ENCODE measurements at regions not wholly inside any gene's neighbourhood (a gene's known extent, or its start where the extent isn't known, plus 50 kb on each side); places are given as distances from the start of the nearest gene placed in this dataset.

- no peaks in the 10 kb centered on the region for H3K36me3 ChIP-seq
- peaks cover 0 to 15% (median 6%) of the 10 kb centered on the region in 4 donors for H3K4me1 ChIP-seq
- no peaks in the 10 kb centered on the region for H3K9me3 ChIP-seq
- TF ChIP-seq POLR2AphosphoS5 (IDR thresholded peaks at IDR 0.05) (no peak), CTCF (IDR thresholded peaks at IDR 0.05) (no peak), POLR2A (IDR thresholded peaks at IDR 0.05) (no peak), EP300 (IDR thresholded peaks at IDR 0.05) (no peak)
- H3K27ac ChIP-seq: no peak overlapping the region
- H3K4me3 ChIP-seq: no peak overlapping the region
- 67 to 84% methylated on average over 8 to 10 of the region's 12 CpGs for WGBS, 2 donors
- peak; percentile 13 to 34 for ATAC-seq (ENCODE audit: low FRiP score in 2 of 2)
- peak in 1 of 2 donors; percentile 56 for DNase-seq
- no peaks in the 10 kb centered on the region for H3K27me3 ChIP-seq
Measured at GRCh38 chr13:20340136-20340758, 108.1 kb upstream of the GJB6 start.

GRCh38 chr13:20337884-20338551 lies 105.9 kb upstream of the GJB6 start:
- Histone ChIP-seq H3K27ac (no peak overlapping the region), H3K9me3 (no peaks in the 10 kb centered on the region), H3K4me3 (no peak overlapping the region), H3K27me3 (no peaks in the 10 kb centered on the region), H3K36me3 (no peaks in the 10 kb centered on the region), H3K4me1 (peaks cover 0 to 6% (median 2%) of the 10 kb centered on the region in 4 donors)
- WGBS, 2 donors: 80 to 88% methylated on average over 5 of the region's 5 CpGs
- TF ChIP-seq POLR2A (IDR thresholded peaks at IDR 0.05) (no peak), POLR2AphosphoS5 (IDR thresholded peaks at IDR 0.05) (no peak), CTCF (IDR thresholded peaks at IDR 0.05) (no peak), EP300 (IDR thresholded peaks at IDR 0.05) (no peak)
- DNase-seq (no peak), ATAC-seq (ENCODE audit: low FRiP score in 2 of 2) (peak in 1 of 2 donors; percentile 62)

GRCh38 chr13:20336761-20337160 lies 104.6 kb upstream of the GJB6 start:
- H3K4me3 ChIP-seq: no peak overlapping the region
- no peak for ATAC-seq (ENCODE audit: low FRiP score in 2 of 2)
- H3K4me1 ChIP-seq: peaks cover 0 to 6% (median 2%) of the 10 kb centered on the region in 4 donors
- 79 to 84% methylated on average over 4 of the region's 4 CpGs for WGBS, 2 donors
- H3K9me3 ChIP-seq: no peaks in the 10 kb centered on the region
- no peak overlapping the region for H3K27ac ChIP-seq
- TF ChIP-seq CTCF (IDR thresholded peaks at IDR 0.05) (no peak), POLR2AphosphoS5 (IDR thresholded peaks at IDR 0.05) (no peak), POLR2A (IDR thresholded peaks at IDR 0.05) (no peak), EP300 (IDR thresholded peaks at IDR 0.05) (no peak)
- no peaks in the 10 kb centered on the region for H3K27me3 ChIP-seq
- H3K36me3 ChIP-seq: no peaks in the 10 kb centered on the region
- no peak for DNase-seq

GRCh38 chr13:20334309-20334708 lies 102.2 kb upstream of the GJB6 start:
- H3K4me3 ChIP-seq: no peak overlapping the region
- no peaks in the 10 kb centered on the region for H3K9me3 ChIP-seq
- no peaks in the 10 kb centered on the region for H3K4me1 ChIP-seq
- H3K27me3 ChIP-seq: no peaks in the 10 kb centered on the region
- DNase-seq (no peak), ATAC-seq (ENCODE audit: low FRiP score in 2 of 2) (peak in 1 of 2 donors; percentile 31)
- no peak overlapping the region for H3K27ac ChIP-seq
- TF ChIP-seq EP300 (IDR thresholded peaks at IDR 0.05): no peak
- no peak for TF ChIP-seq CTCF (IDR thresholded peaks at IDR 0.05)
- TF ChIP-seq POLR2AphosphoS5 (IDR thresholded peaks at IDR 0.05): no peak
- no peak for TF ChIP-seq POLR2A (IDR thresholded peaks at IDR 0.05)
- H3K36me3 ChIP-seq: no peaks in the 10 kb centered on the region
- 88 to 91% methylated on average over 6 of the region's 6 CpGs for WGBS, 2 donors
